HG02623 (cell line): ENCODE measurements at regions not wholly inside any gene's neighbourhood (a gene's known extent, or its start where the extent isn't known, plus 50 kb on each side); places are given as distances from the start of the nearest gene placed in this dataset.
"Not testable (repeated sequence)": the region's sequence is repeated elsewhere in the genome, so short reads cannot be mapped to it uniquely, and the experiment has no call there.

ENCODE experiments used
- ATAC-seq: cut with Tn5 transposase; IDR thresholded peaks from one replicate; pipeline ENCODE4 v1.9.1; 2021; ENCODE audit warnings: moderate library complexity; ENCODE audit not compliant: unreplicated experiment

DNA sequence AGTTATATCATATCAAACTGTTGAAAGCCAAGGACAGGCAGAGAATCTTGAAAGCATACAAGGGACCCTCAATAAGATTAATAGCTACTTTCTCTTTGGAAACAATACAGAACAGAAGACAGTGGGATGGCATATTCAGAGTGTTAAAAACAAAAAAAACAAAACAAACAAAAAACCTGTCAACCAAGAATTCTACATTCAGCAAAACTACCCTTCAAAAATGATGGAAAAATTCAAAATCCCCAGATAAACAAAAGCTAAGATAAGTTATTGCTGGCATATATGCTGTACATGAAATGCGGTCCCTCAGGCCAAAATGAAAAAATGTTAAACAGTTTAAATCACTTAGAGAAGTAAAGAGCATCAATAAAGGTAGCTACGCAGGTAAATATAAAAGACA lies 425.1 kb downstream of the ACTL7B start:
- no peak for ATAC-seq

DNA sequence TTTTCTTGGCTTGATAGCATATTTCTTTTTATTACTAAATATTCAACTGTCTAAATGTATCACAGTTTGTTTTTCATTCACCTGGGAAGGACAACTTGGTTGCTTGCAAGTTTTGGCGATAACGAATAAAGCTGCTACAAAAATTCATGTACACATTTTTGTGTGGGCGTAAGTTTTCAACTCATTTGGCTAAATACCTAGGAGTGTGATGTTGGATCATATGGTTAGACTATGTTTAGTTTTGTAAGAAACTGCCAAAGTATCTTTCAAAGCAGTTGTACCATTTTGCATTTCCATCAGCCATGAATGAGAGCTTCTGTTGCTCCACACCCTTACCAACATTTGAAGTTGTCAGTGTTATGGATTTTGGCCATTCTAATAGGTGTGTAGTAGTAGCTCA lies 428.0 kb downstream of the ACTL7B start:
- ATAC-seq = no peak

GRCh38 chr9:108426421-108426940 lies 429.3 kb downstream of the ACTL7B start:
- not testable (repeated sequence) for ATAC-seq

DNA sequence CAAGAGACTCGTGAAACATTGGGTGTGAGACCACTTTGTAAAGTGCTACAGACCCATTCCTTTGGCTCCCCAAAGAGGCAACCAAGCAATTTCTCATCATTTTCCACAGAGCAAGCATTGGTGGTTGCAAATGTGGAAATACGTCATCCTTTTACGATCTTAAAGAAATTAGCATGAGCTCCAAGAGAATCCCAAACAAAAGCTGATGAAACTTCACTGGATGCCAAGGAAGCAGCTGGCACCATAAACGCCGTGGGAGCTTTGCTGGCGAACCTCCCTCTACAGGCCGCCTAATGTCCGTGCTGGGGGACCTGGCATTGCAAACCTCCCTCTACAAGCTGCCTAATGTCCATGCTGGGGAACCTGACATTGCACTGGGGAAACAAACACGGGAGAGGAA lies 432.4 kb downstream of the ACTL7B start:
- no peak for ATAC-seq

DNA sequence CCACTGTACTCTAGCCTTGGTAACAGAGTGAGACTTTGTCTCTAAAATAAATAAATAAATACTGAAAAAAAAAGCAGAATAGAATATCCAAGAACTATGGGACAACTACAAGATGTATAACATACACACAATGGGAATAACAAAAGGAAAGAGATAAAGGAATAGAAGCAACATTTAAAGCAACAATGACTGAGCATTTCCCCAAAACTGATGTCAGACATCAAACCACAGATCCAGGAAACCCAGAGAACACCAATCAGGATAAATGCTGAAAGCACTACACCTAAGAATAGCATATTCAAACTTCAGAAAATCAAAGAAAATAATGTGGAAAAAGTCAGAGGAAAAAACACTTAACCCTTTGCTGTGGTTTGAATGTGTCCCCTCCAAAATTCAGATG lies 436.4 kb downstream of the ACTL7B start:
- ATAC-seq = no peak

- no peak for ATAC-seq
Observed at GRCh38 chr9:108417726-108418125, 438.1 kb downstream of the ACTL7B start.

DNA sequence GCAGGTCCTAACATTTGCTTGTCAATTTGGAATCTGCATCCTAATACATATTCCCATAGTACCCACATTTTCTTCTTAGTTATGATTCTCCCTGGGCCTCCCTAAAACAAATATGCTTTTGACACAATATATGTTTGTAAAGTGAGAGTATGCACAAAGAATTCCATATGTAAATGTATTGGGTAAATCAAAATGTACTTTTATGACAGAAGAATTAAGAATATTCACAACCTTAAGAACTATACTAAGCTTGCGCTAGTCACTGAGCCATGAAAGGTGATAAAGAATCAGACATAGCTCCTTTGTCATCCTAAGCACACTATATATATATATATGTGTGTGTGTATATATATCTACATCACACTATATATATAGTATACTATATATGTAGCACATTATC lies 438.5 kb downstream of the ACTL7B start:
- no peak for ATAC-seq

DNA sequence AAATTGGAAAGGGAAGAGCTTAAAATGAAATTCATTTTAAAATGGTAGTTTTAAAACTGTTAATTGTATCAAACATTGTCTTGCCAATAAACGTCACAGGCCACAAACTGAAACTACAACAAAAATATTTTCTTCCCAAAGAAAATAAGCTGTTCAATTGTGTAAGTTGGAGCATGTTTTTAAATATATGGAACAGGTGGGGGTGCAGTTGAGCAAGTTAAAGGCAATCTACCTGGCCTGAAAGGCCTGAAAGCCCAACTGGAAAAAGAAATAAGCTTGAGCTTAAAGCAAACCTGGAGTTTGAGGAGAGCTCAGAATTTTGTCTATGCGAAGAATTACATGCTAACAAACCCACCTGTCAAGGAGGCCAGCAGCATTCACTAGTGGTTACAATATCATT lies 439.5 kb downstream of the ACTL7B start:
- ATAC-seq = no peak

GRCh38 chr9:108413809-108414208 lies 442.0 kb downstream of the ACTL7B start:
- no peak for ATAC-seq

DNA sequence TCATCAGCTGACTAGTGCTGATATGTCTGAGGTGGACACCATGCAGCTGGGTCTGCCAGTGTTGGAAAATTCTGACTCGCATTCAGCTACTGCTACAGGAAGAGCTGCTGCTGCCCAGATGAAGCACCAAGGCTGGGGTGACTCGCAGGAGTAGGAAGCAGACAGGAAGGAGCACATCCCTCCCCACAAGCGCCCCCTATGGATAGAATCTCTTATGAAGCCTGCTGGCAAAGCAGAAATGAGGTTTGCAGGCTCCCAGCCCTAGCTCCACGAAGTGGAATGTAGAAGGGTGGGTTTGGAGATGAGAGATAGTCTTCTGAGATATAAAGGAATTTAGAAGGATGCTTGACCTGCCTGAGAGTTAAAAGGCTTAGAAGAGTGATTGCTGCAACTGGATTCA lies 443.0 kb downstream of the ACTL7B start:
- no peak for ATAC-seq

- no peak for ATAC-seq
Observed at GRCh38 chr9:108411632-108412031, 444.2 kb downstream of the ACTL7B start.

GRCh38 chr9:108410161-108410560 lies 445.6 kb downstream of the ACTL7B start:
- no peak for ATAC-seq

GRCh38 chr9:108400297-108400696 lies 455.5 kb downstream of the ACTL7B start:
- no peak for ATAC-seq

DNA sequence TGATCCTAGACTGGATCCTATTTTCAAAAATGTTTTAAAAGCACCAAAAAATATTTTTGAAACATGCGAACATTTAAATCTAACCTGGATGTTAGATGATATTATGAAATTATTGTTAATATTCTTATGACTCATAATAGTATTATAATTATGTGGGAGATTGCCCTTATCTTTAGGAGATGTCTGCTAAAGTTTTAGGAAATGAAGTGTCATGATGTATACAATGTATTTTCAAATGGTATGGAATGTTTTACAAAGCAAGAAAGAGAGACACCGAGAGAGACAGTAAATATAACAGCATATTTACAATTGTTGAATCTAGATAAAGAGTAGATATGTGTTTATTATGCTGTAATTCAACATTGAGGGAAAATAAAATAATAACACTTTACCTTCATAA lies 455.9 kb downstream of the ACTL7B start:
- ATAC-seq = no peak

DNA sequence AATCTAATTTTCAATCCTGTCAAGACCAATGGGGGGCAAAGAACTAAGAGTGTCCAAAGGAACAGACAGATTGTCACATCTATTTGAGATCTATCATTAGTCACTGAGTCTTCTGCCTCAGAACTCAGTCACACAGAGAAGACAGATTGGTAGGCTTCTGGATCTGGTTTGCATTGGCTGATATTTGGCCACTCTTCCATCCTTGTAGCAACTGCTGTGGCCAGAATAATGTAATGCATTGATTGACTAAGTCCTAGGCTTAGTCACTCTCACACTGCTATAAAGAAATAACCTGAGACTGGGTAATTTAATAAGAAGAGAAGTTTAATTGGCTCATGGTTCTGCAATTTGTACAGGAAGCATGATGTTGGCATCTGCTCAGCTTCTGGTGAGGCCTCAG lies 458.5 kb downstream of the ACTL7B start:
- no peak for ATAC-seq

DNA sequence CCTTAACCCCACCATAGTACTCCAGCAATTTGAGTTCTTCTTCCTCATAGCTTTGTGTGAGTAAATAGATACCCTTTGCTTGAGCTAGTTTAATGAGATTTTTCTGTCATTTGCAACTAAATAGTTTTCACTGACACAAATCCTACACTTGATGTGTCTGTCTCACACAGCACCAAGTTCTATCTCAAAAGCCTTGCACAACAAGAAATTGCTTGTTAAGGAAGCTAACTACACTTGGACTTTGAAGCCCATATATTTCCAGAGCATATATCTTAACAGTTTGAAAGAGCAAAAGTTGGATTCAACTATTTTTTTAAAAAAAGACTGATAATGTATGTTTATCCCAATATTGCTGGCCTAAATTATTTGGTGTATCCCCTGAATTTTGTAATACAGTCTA lies 459.2 kb downstream of the ACTL7B start:
- no peak for ATAC-seq

DNA sequence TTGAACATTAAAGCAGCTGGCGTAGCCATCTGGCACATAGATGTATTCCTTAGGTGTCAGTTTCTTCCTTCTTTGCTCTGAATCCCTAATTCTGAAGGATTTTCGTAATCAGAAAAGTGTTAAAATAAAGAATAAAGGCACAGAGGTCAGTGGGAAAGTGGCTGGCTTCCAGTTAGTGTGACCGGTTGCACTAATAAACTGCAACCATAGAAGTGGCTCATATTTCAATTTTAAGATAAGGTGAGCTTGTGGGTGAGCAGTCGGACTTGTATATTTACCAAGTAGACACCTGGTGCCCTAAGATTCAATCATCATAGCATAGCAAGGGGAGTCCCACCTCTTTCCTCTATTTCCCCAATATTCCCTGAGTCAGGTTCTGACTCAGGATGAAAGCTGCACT lies 459.6 kb downstream of the ACTL7B start:
- no peak for ATAC-seq

- no peak for ATAC-seq
Observed at GRCh38 chr9:108395421-108395820, 460.4 kb downstream of the ACTL7B start.

GRCh38 chr9:108394726-108395125 lies 461.1 kb downstream of the ACTL7B start:
- ATAC-seq = no peak

DNA sequence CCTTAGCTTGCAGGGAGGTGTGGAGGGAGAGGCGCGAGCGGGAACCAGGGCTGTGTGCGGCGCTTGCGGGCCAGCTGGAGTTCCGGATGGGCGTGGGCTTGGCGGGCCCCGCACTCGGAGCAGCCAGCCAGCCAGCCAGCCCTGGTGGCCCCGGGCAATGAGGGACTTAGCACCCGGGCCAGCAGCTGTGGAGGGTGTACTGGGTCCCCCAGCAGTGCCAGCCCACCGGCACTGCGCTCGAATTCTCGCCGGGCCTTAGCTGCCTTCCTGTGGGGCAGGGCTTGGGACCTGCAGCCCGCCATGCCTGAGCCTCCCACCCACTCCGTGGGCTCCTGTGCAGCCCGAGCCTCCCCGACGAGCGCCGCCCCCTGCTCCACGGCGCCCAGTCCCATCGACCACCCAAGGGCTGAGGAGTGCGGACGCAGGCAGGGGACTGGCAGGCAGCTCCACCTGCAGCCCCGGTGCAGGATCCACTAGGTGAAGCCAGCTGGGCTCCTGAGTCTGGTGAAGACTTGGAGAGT lies 462.2 kb downstream of the ACTL7B start:
- not testable (repeated sequence) for ATAC-seq

GRCh38 chr9:108392877-108393276 lies 462.9 kb downstream of the ACTL7B start:
- no peak for ATAC-seq

DNA sequence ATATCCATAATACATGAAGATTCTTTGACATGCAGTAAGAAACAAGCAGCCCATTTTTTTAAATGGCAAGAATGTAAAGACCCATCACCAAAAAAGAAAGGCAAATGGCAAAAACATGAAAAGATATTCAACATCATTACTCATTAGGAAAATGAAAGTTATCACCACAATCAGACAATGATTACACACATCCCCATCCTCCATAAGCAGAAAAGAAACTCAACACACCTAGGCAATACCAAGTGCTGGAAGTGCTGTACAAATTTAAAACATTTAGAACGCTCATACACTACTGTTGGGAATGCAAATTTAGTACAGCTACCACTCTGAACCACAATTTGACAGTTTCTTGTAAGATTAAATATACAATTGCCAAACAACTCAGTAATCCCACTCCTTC lies 466.7 kb downstream of the ACTL7B start:
- no peak for ATAC-seq

- ATAC-seq = no peak
Observed at GRCh38 chr9:108386859-108387384, 468.9 kb downstream of the ACTL7B start.
